ENCODE measurements at regions not wholly inside any gene's neighbourhood (a gene's known extent, or its start where the extent isn't known, plus 50 kb on each side); places are given as distances from the start of the nearest gene placed in this dataset.
"Not testable (repeated sequence)": the region's sequence is repeated elsewhere in the genome, so short reads cannot be mapped to it uniquely, and the experiment has no call there.

GRCh38 chr4:17436047-17436749, 75.7 kb downstream of the QDPR start:
- H3K27me3 ChIP-seq (ENCODE audit: control insufficient read depth in 3 of 3, insufficient read depth in 3 of 3, low read length in 2 of 3); ATAC-seq (ENCODE audit: insufficient read depth, low FRiP score); H3K27ac ChIP-seq (ENCODE audit: low read depth in 1 of 2, low read length in 1 of 2); H3K9me3 ChIP-seq (ENCODE audit: control insufficient read depth in 4 of 4, insufficient read depth in 3 of 4, low read length in 3 of 4); H3K36me3 ChIP-seq (ENCODE audit: control insufficient read depth in 4 of 4, insufficient read depth in 4 of 4, low read length in 4 of 4); H3K4me3 ChIP-seq; H3K9ac ChIP-seq (ENCODE audit: insufficient read depth in 1 of 2, low read length in 2 of 2); DNase-seq; H3K4me1 ChIP-seq (ENCODE audit: control insufficient read depth in 5 of 5, insufficient read depth in 5 of 5, low read length in 5 of 5): not testable (repeated sequence)
- 89 to 94% methylated on average over 21 of the region's 21 CpGs for WGBS, 2 donors

DNA sequence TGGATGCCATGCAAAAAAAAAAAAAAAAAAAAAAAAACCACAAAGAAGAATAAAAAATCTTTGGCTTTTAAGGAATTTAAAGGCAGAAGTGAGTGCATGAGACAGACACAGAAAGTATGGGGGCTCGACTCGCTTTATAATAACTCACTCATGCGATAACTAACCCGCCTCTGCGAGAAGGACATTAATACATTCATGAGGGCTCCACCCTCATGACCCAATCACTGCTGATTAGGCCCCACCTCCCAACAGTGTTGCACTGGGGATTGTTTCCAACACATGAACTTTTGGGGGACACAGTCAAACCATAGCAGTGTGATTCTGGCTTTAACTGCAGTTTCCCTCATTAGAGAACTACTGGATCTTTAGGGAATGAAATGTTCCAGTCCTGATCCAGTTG, 78.1 kb downstream of the QDPR start:
- Histone ChIP-seq H3K9me3 (ENCODE audit: control insufficient read depth in 4 of 4, insufficient read depth in 3 of 4, low read length in 3 of 4) (no peaks in the 10 kb centered on the region), H3K27me3 (ENCODE audit: control insufficient read depth in 3 of 3, insufficient read depth in 3 of 3, low read length in 2 of 3) (no peaks in the 10 kb centered on the region), H3K9ac (ENCODE audit: insufficient read depth in 1 of 2, low read length in 2 of 2) (no peak overlapping the region), H3K27ac (ENCODE audit: low read depth in 1 of 2, low read length in 1 of 2) (no peak overlapping the region), H3K4me3 (no peak overlapping the region), H3K36me3 (ENCODE audit: control insufficient read depth in 4 of 4, insufficient read depth in 4 of 4, low read length in 4 of 4) (no peaks in the 10 kb centered on the region), H3K4me1 (ENCODE audit: control insufficient read depth in 5 of 5, insufficient read depth in 5 of 5, low read length in 5 of 5) (peaks cover 0 to 7% (median 0%) of the 10 kb centered on the region in 5 donors)
- WGBS, 2 donors: 95 to 96% methylated on average over 5 of the region's 5 CpGs
- no peak for ATAC-seq (ENCODE audit: insufficient read depth, low FRiP score)
- TF ChIP-seq CTCF (IDR thresholded peaks at IDR 0.05; ENCODE audit: control extremely low read depth, extremely low read depth): no peak
- DNase-seq: no peak

GRCh38 chr4:17427991-17428390, 83.9 kb downstream of the QDPR start:
- H3K4me1 ChIP-seq (ENCODE audit: control insufficient read depth in 5 of 5, insufficient read depth in 5 of 5, low read length in 5 of 5): peaks cover 0 to 5% (median 0%) of the 10 kb centered on the region in 5 donors
- no peaks in the 10 kb centered on the region for H3K9me3 ChIP-seq (ENCODE audit: control insufficient read depth in 4 of 4, insufficient read depth in 3 of 4, low read length in 3 of 4)
- DNase-seq: peak in 1 of 3 donors; percentile 14
- no peak overlapping the region for H3K27ac ChIP-seq (ENCODE audit: low read depth in 1 of 2, low read length in 1 of 2)
- 73 to 80% methylated on average over 4 of the region's 4 CpGs for WGBS, 2 donors
- H3K4me3 ChIP-seq: no peak overlapping the region
- H3K36me3 ChIP-seq (ENCODE audit: control insufficient read depth in 4 of 4, insufficient read depth in 4 of 4, low read length in 4 of 4): no peaks in the 10 kb centered on the region
- no peak overlapping the region for H3K9ac ChIP-seq (ENCODE audit: insufficient read depth in 1 of 2, low read length in 2 of 2)
- no peak for ATAC-seq (ENCODE audit: insufficient read depth, low FRiP score)
- TF ChIP-seq CTCF (IDR thresholded peaks at IDR 0.05; ENCODE audit: control extremely low read depth, extremely low read depth): no peak
- no peaks in the 10 kb centered on the region for H3K27me3 ChIP-seq (ENCODE audit: control insufficient read depth in 3 of 3, insufficient read depth in 3 of 3, low read length in 2 of 3)

GRCh38 chr4:17426222-17426621, 85.7 kb downstream of the QDPR start:
- no peak overlapping the region for H3K4me3 ChIP-seq
- H3K27ac ChIP-seq (ENCODE audit: low read depth in 1 of 2, low read length in 1 of 2): no peak overlapping the region
- no peak for ATAC-seq (ENCODE audit: insufficient read depth, low FRiP score)
- H3K9ac ChIP-seq (ENCODE audit: insufficient read depth in 1 of 2, low read length in 2 of 2): no peak overlapping the region
- WGBS, 2 donors: 71 to 82% methylated on average over 5 of the region's 5 CpGs
- peak in 2 of 3 donors; percentile 39 to 56 for DNase-seq
- H3K36me3 ChIP-seq (ENCODE audit: control insufficient read depth in 4 of 4, insufficient read depth in 4 of 4, low read length in 4 of 4): no peaks in the 10 kb centered on the region
- H3K4me1 ChIP-seq (ENCODE audit: control insufficient read depth in 5 of 5, insufficient read depth in 5 of 5, low read length in 5 of 5): peaks cover 0 to 5% (median 0%) of the 10 kb centered on the region in 5 donors
- peaks cover 0 to 2% (median 0%) of the 10 kb centered on the region in 4 donors for H3K9me3 ChIP-seq (ENCODE audit: control insufficient read depth in 4 of 4, insufficient read depth in 3 of 4, low read length in 3 of 4)
- TF ChIP-seq CTCF (IDR thresholded peaks at IDR 0.05; ENCODE audit: control extremely low read depth, extremely low read depth): no peak
- H3K27me3 ChIP-seq (ENCODE audit: control insufficient read depth in 3 of 3, insufficient read depth in 3 of 3, low read length in 2 of 3): peaks cover 0 to 7% (median 1%) of the 10 kb centered on the region in 3 donors
